D341Med (cell line): ENCODE measurements at regions not wholly inside any gene's neighbourhood (a gene's known extent, or its start where the extent isn't known, plus 50 kb on each side); places are given as distances from the start of the nearest gene placed in this dataset.

Experiments
- DNase-seq: peaks from one replicate; pipeline ENCODE4 v3.0.0; 2012; ENCODE audit warnings: low spot score

GRCh38 chr20:17017232-17017631 is 209.6 kb upstream of the PCSK2 start:
- no peak for DNase-seq

GRCh38 chr20:17021481-17021880 is 205.4 kb upstream of the PCSK2 start:
- no peak for DNase-seq

GRCh38 chr20:17023036-17023435 is 203.8 kb upstream of the PCSK2 start:
- no peak for DNase-seq

GRCh38 chr20:17023806-17024205 is 203.0 kb upstream of the PCSK2 start:
- DNase-seq = no peak

GRCh38 chr20:17024513-17025119 is 202.2 kb upstream of the PCSK2 start:
- DNase-seq = no peak

GRCh38 chr20:17026346-17026745 is 200.5 kb upstream of the PCSK2 start:
- no peak for DNase-seq

- no peak for DNase-seq
Measured at GRCh38 chr20:17029698-17030097, 197.1 kb upstream of the PCSK2 start.

GRCh38 chr20:17036541-17036940 is 190.3 kb upstream of the PCSK2 start:
- no peak for DNase-seq

GRCh38 chr20:17042122-17042521 is 184.7 kb upstream of the PCSK2 start:
- no peak for DNase-seq

GRCh38 chr20:17043323-17043722 is 183.5 kb upstream of the PCSK2 start:
- no peak for DNase-seq

- DNase-seq = no peak
Measured at GRCh38 chr20:17044891-17045290, 181.9 kb upstream of the PCSK2 start.

GRCh38 chr20:17059465-17059864 is 167.4 kb upstream of the PCSK2 start:
- DNase-seq = no peak

- no peak for DNase-seq
Measured at GRCh38 chr20:17061715-17062114, 165.1 kb upstream of the PCSK2 start.

- DNase-seq = no peak
Measured at GRCh38 chr20:17062712-17063111, 164.1 kb upstream of the PCSK2 start.

GRCh38 chr20:17066902-17067301 is 159.9 kb upstream of the PCSK2 start:
- no peak for DNase-seq

GRCh38 chr20:17068084-17068711 is 158.6 kb upstream of the PCSK2 start:
- no peak for DNase-seq

- no peak for DNase-seq
Measured at GRCh38 chr20:17077030-17077429, 149.8 kb upstream of the PCSK2 start.

- no peak for DNase-seq
Measured at GRCh38 chr20:17083738-17084137, 143.1 kb upstream of the PCSK2 start.

- no peak for DNase-seq
Measured at GRCh38 chr20:17084909-17085308, 141.9 kb upstream of the PCSK2 start.

GRCh38 chr20:17093782-17094181 is 133.1 kb upstream of the PCSK2 start:
- DNase-seq = no peak

GRCh38 chr20:17097603-17098002 is 129.2 kb upstream of the PCSK2 start:
- no peak for DNase-seq

- DNase-seq = no peak
Measured at GRCh38 chr20:17100506-17100905, 126.3 kb upstream of the PCSK2 start.

GRCh38 chr20:17107127-17107526 is 119.7 kb upstream of the PCSK2 start:
- DNase-seq = no peak

GRCh38 chr20:17108896-17109295 is 117.9 kb upstream of the PCSK2 start:
- DNase-seq = no peak
